Stimulated activated CD4-positive, alpha-beta T cell treated with anti-CD3 and anti-CD28 coated beads, Interleukin-15, amount 100 ng/mL, for 24 hours (primary cell): ENCODE measurements at regions not wholly inside any gene's neighbourhood (a gene's known extent, or its start where the extent isn't known, plus 50 kb on each side); places are given as distances from the start of the nearest gene placed in this dataset.

Experiments
- DNase-seq: peaks from one replicate; pipeline ENCODE4 v3.0.0-alpha.2; 2020

GRCh38 chr11:8800520-8801110 is 110.4 kb upstream of the AKIP1 start:
- no peak for DNase-seq

- DNase-seq: no peak
Observed at GRCh38 chr11:8801121-8801520, 109.9 kb upstream of the AKIP1 start.

GRCh38 chr11:8802251-8802650 is 108.7 kb upstream of the AKIP1 start:
- no peak for DNase-seq

GRCh38 chr11:8803973-8804372 is 107.0 kb upstream of the AKIP1 start:
- no peak for DNase-seq

GRCh38 chr11:8805296-8805695 is 105.7 kb upstream of the AKIP1 start:
- no peak for DNase-seq

- no peak for DNase-seq
Observed at GRCh38 chr11:8806974-8807373, 104.0 kb upstream of the AKIP1 start.

- no peak for DNase-seq
Observed at GRCh38 chr11:8807544-8808225, 103.3 kb upstream of the AKIP1 start.

- DNase-seq: no peak
Observed at GRCh38 chr11:8808226-8808585, 102.8 kb upstream of the AKIP1 start.

GRCh38 chr11:8809241-8809938 is 101.6 kb upstream of the AKIP1 start:
- DNase-seq: no peak

GRCh38 chr11:8809939-8810539 is 101.0 kb upstream of the AKIP1 start:
- no peak for DNase-seq

- peak; percentile 6 for DNase-seq
Observed at GRCh38 chr11:8810540-8811301, 100.3 kb upstream of the AKIP1 start.

GRCh38 chr11:8811571-8811970 is 99.4 kb upstream of the AKIP1 start:
- DNase-seq: no peak

- no peak for DNase-seq
Observed at GRCh38 chr11:8812438-8812837, 98.6 kb upstream of the AKIP1 start.

GRCh38 chr11:8813658-8814057 is 97.3 kb upstream of the AKIP1 start:
- peak; percentile 74 for DNase-seq

- no peak for DNase-seq
Observed at GRCh38 chr11:8814209-8814922, 96.6 kb upstream of the AKIP1 start.

GRCh38 chr11:8814923-8815240 is 96.1 kb upstream of the AKIP1 start:
- DNase-seq: no peak

GRCh38 chr11:8818421-8818820 is 92.6 kb upstream of the AKIP1 start:
- DNase-seq: no peak

GRCh38 chr11:8820401-8820800 is 90.6 kb upstream of the AKIP1 start:
- DNase-seq: no peak

GRCh38 chr11:8822469-8822868 is 88.5 kb upstream of the AKIP1 start:
- no peak for DNase-seq

GRCh38 chr11:8823174-8823742 is 87.7 kb upstream of the AKIP1 start:
- no peak for DNase-seq

- DNase-seq: no peak
Observed at GRCh38 chr11:8826139-8826786, 84.7 kb upstream of the AKIP1 start.
